ENCODE measurements at regions not wholly inside any gene's neighbourhood (a gene's known extent, or its start where the extent isn't known, plus 50 kb on each side); places are given as distances from the start of the nearest gene placed in this dataset.

DNA sequence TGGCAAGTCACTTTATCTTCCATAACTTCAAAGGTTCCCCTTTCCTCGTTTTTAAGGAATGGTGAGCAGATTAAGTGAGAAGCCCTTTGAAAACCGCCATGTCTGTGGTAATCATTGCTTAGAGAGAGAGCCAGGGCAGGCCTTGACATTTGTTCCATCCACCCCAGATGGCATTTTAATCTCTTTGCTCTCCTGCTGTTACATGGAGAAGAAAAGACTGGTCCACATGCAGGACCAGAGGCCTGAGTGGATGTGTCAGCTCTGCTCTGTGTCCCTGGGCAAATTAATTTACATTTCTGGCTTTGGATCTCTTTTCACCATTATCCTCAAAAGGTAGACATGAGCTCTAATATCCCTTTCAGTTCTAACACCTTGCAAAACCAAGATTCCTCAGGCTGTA is 157.3 kb upstream of the LPP start:
- H3K9me3 ChIP-seq, result no peaks in the 10 kb centered on the region

DNA sequence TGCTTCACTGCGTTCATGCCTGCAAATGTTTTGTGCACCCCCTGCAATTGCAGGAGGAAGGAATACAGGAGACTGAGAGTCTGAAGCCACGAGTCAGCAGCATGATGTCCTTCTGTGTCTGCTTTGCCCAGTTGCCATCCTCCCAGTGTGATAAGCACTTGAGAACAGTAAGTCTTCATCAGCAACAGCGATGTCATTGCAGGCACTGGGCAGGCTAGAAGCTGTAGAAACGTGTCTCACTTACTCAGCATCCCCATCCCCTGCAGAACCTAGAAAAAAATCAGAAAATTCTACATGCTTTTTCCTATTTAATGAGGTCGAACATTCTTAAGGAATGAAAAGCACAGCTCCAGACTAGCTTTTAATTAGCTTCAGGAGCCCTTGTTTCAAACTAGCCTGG is 156.5 kb upstream of the LPP start:
- TF ChIP-seq, protein P1, sequence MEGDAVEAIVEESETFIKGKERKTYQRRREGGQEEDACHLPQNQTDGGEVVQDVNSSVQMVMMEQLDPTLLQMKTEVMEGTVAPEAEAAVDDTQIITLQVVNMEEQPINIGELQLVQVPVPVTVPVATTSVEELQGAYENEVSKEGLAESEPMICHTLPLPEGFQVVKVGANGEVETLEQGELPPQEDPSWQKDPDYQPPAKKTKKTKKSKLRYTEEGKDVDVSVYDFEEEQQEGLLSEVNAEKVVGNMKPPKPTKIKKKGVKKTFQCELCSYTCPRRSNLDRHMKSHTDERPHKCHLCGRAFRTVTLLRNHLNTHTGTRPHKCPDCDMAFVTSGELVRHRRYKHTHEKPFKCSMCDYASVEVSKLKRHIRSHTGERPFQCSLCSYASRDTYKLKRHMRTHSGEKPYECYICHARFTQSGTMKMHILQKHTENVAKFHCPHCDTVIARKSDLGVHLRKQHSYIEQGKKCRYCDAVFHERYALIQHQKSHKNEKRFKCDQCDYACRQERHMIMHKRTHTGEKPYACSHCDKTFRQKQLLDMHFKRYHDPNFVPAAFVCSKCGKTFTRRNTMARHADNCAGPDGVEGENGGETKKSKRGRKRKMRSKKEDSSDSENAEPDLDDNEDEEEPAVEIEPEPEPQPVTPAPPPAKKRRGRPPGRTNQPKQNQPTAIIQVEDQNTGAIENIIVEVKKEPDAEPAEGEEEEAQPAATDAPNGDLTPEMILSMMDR (IDR thresholded peaks at IDR 0.05), result no peak

More for the DNA sequence above, 157.3 kb upstream of the LPP start:
- Histone ChIP-seq H3K27ac (no peak overlapping the region), H3K36me3 (no peaks in the 10 kb centered on the region), H3K27me3 (ENCODE audit: low read depth) (no peaks in the 10 kb centered on the region), H3K4me1 (peaks cover 12% of the 10 kb centered on the region), H3K4me3 (no peak overlapping the region)
- TF ChIP-seq, protein P1 (IDR thresholded peaks at IDR 0.05), result no peak
- DNase-seq (no peak), ATAC-seq (no peak)
- intact Hi-C loops (cut with DNase I), result no loop called here

DNA sequence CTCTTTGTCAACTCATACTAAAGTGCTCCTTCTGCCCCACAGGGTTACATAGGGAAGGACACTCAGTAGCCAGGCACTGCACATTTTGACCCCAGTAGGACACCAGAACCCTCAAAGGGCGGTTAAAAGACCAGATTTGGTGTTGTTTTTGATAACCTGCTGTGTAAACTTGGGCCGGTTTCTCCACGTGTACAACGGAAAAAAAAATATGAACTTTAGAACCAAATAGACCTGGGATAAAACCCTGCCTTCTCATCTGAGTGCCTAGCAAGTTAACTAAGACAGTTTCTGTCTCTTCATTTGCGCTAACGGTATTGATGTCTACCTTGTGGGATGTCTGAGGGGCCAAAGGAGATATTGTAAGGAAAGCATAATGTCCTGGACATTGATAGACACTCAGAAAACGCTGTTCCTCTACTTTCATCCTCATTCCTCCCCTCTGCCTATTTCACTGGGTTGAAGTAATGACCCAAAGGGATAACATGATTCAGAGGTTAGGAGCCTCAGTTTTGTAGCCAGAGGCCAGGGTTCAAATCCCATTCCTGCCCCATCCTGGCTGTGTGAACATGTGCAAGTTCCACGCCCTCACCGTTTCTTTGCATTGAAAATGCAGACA is 155.9 kb upstream of the LPP start:
- no peaks in the 10 kb centered on the region for H3K36me3 ChIP-seq
- H3K4me1 ChIP-seq, result peaks cover 12% of the 10 kb centered on the region
- H3K4me3 ChIP-seq, result no peak overlapping the region
- ATAC-seq (no peak), DNase-seq (no peak)
- no peak overlapping the region for H3K27ac ChIP-seq
- TF ChIP-seq, protein P1 (IDR thresholded peaks at IDR 0.05), result no peak
- H3K9me3 ChIP-seq, result no peaks in the 10 kb centered on the region
- intact Hi-C loops (cut with DNase I), result no loop called here
- no peaks in the 10 kb centered on the region for H3K27me3 ChIP-seq (ENCODE audit: low read depth)

More for the DNA sequence above, 156.5 kb upstream of the LPP start:
- Histone ChIP-seq H3K4me1 (peaks cover 12% of the 10 kb centered on the region), H3K9me3 (no peaks in the 10 kb centered on the region), H3K27ac (no peak overlapping the region), H3K27me3 (ENCODE audit: low read depth) (no peaks in the 10 kb centered on the region), H3K36me3 (no peaks in the 10 kb centered on the region), H3K4me3 (no peak overlapping the region)
- intact Hi-C loops (cut with DNase I), result no loop called here
- ATAC-seq (no peak), DNase-seq (no peak)

DNA sequence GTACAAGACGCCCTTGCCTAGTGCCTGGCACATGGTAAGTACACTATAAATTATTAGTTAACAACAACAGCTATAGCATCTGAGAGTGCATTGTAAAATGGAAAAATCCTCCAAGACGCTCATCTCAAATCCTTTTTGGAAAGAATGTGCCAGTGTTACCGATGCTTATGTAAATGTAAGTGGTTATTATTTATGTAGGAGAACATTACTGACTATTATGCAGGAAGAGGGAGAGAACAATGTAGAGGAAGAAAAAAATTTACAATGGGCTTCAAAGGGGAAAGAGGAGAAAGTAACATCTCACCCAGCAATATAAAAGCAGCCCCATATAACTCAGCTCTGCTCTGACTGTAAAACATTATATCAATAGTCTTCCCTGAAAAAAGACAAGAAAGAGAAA is 155.3 kb upstream of the LPP start:
- ATAC-seq (no peak), DNase-seq (no peak)
- Histone ChIP-seq H3K36me3 (no peaks in the 10 kb centered on the region), H3K4me3 (no peak overlapping the region), H3K27me3 (ENCODE audit: low read depth) (no peaks in the 10 kb centered on the region), H3K9me3 (no peaks in the 10 kb centered on the region), H3K27ac (no peak overlapping the region), H3K4me1 (peaks cover 14% of the 10 kb centered on the region)
- intact Hi-C loops (cut with DNase I), result no loop called here
- TF ChIP-seq, protein P1 (IDR thresholded peaks at IDR 0.05), result no peak

DNA sequence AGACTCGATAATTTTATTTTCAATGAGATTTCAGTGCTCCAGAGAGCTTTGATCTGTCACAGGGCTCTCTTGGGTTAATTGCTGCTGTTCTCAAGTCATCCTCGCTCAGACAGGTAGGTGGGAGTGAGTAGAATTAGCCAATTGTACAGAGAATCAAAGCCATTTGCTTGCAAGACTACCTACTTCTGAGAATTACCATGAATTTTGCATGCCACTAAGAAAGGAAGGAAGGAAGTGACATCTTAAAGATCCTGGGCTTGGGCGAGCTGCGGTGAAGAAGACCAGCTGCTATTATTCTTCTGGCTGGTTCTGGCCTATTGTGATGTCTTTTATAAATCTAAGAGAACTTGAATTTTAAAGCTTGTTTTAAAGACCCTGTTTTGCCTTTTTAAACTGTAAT is 154.1 kb upstream of the LPP start:
- Histone ChIP-seq H3K9me3 (no peaks in the 10 kb centered on the region), H3K36me3 (no peaks in the 10 kb centered on the region), H3K27ac (no peak overlapping the region), H3K27me3 (ENCODE audit: low read depth) (no peaks in the 10 kb centered on the region), H3K4me1 (peaks cover 15% of the 10 kb centered on the region), H3K4me3 (no peak overlapping the region)
- DNase-seq (no peak), ATAC-seq (peak; percentile 13 to 19)
- TF ChIP-seq, protein P1 (IDR thresholded peaks at IDR 0.05), result no peak
- intact Hi-C loops (cut with DNase I), result no loop called here

All from lower lobe of right lung (tissue), 2 donors.